Astrocyte (in vitro differentiated cells and primary cell): ENCODE measurements at regions not wholly inside any gene's neighbourhood (a gene's known extent, or its start where the extent isn't known, plus 50 kb on each side); places are given as distances from the start of the nearest gene placed in this dataset.

ENCODE experiments used
- DNase-seq: peaks from one replicate; pipeline ENCODE4 v3.0.0-alpha.2; 2010; ENCODE audit warnings: low read depth
- FAIRE-seq: peaks from 2 replicates; lab custom pipeline; 2011; peaks lifted over from hg19 to GRCh38; lab: Jason Lieb, UNC
- H2AFZ ChIP-seq: 2 replicates; pipeline ENCODE4 v1.6.0; 2012; ENCODE audit warnings: low read depth, low read length, inconsistent platforms
- H3K27ac ChIP-seq: 2 replicates; pipeline ENCODE4 v1.5.1; 2011; ENCODE audit warnings: low read depth, low read length, inconsistent platforms
- H3K27me3 ChIP-seq: 2 replicates; pipeline ENCODE4 v1.6.0; 2011; ENCODE audit warnings: low read length, inconsistent platforms; ENCODE audit not compliant: insufficient read depth
- H3K36me3 ChIP-seq: 2 replicates; pipeline ENCODE4 v1.5.1; 2011; ENCODE audit warnings: low read length, inconsistent platforms; ENCODE audit not compliant: insufficient read depth
- H3K4me1 ChIP-seq: 2 replicates; pipeline ENCODE4 v1.5.1; 2011; ENCODE audit warnings: low read length, inconsistent platforms; ENCODE audit not compliant: insufficient read depth
- H3K4me2 ChIP-seq: 2 replicates; pipeline ENCODE4 v1.6.0; 2012; ENCODE audit warnings: low read length, inconsistent platforms
- H3K4me3 ChIP-seq: 2 replicates; pipeline ENCODE4 v1.5.1; 2011; ENCODE audit warnings: low read depth, mild to moderate bottlenecking, low read length, inconsistent platforms; ENCODE audit not compliant: insufficient read depth
- H3K79me2 ChIP-seq: 2 replicates; pipeline ENCODE4 v1.6.0; 2012; ENCODE audit warnings: mild to moderate bottlenecking, low read length, inconsistent platforms; ENCODE audit not compliant: insufficient read depth
- H3K9ac ChIP-seq: 2 replicates; pipeline ENCODE4 v1.6.0; 2012; ENCODE audit warnings: mild to moderate bottlenecking, low read length, inconsistent platforms
- H3K9me3 ChIP-seq: 2 replicates; pipeline ENCODE4 v1.5.1; 2012; ENCODE audit warnings: low read depth, mild to moderate bottlenecking, low read length, inconsistent platforms; ENCODE audit not compliant: insufficient read depth
- H4K20me1 ChIP-seq: 2 replicates; pipeline ENCODE4 v1.6.0; 2012; ENCODE audit warnings: low read length, inconsistent platforms; ENCODE audit not compliant: insufficient read depth
- H3K27ac Mint-ChIP-seq: one replicate; pipeline ENCODE4 v1.8.0; 2021; ENCODE audit warnings: mild to moderate bottlenecking, mixed read lengths; ENCODE audit not compliant: unreplicated experiment
- H3K27me3 Mint-ChIP-seq: one replicate; pipeline ENCODE4 v1.8.0; 2021; ENCODE audit warnings: low read depth, mixed read lengths; ENCODE audit not compliant: unreplicated experiment
- H3K36me3 Mint-ChIP-seq: one replicate; pipeline ENCODE4 v1.8.0; 2021; ENCODE audit warnings: low read depth, mixed read lengths; ENCODE audit not compliant: unreplicated experiment
- H3K4me1 Mint-ChIP-seq: one replicate; pipeline ENCODE4 v1.8.0; 2021; ENCODE audit warnings: low read depth, mixed read lengths; ENCODE audit not compliant: unreplicated experiment
- H3K4me3 Mint-ChIP-seq: one replicate; pipeline ENCODE4 v1.8.0; 2021; ENCODE audit warnings: mild to moderate bottlenecking, moderate library complexity, mixed read lengths; ENCODE audit not compliant: unreplicated experiment
- H3K9me3 Mint-ChIP-seq: one replicate; pipeline ENCODE4 v1.8.0; 2021; ENCODE audit warnings: mild to moderate bottlenecking, mixed read lengths; ENCODE audit not compliant: unreplicated experiment
- CTCF ChIP-seq: IDR thresholded peaks from 2 replicates; pipeline ENCODE4 v1.5.1; 2011; ENCODE audit warnings: low read depth, mild to moderate bottlenecking, inconsistent platforms, low read length, moderate library complexity; ENCODE audit not compliant: insufficient read depth
- EZH2 ChIP-seq: IDR thresholded peaks from 2 replicates; pipeline ENCODE4 v1.6.1; 2012; ENCODE audit warnings: mild to moderate bottlenecking, low read length, inconsistent platforms; ENCODE audit not compliant: insufficient read depth

GRCh38 chr13:90405301-90405700 is 942.2 kb upstream of the MIR17HG start:
- H3K79me2 ChIP-seq, result no peaks in the 10 kb centered on the region
- no peak for TF ChIP-seq EZH2
- no peak for TF ChIP-seq CTCF
- no peaks in the 10 kb centered on the region for H3K27me3 Mint-ChIP-seq
- no peaks in the 10 kb centered on the region for H4K20me1 ChIP-seq
- no peaks in the 10 kb centered on the region for H3K4me1 ChIP-seq
- no peak for FAIRE-seq
- no peak for DNase-seq
- no peaks in the 10 kb centered on the region for H3K36me3 ChIP-seq
- H3K4me3 Mint-ChIP-seq, result no peak overlapping the region
- H3K4me1 Mint-ChIP-seq, result no peaks in the 10 kb centered on the region
- H3K4me2 ChIP-seq, result no peak overlapping the region
- no peak overlapping the region for H2AFZ ChIP-seq
- no peaks in the 10 kb centered on the region for H3K27me3 ChIP-seq
- H3K9me3 ChIP-seq, result no peaks in the 10 kb centered on the region
- no peak overlapping the region for H3K9ac ChIP-seq
- H3K36me3 Mint-ChIP-seq, result no peaks in the 10 kb centered on the region
- no peak overlapping the region for H3K27ac ChIP-seq
- H3K4me3 ChIP-seq, result no peak overlapping the region
- H3K27ac Mint-ChIP-seq, result no peak overlapping the region
- H3K9me3 Mint-ChIP-seq, result peaks cover 13% of the 10 kb centered on the region

GRCh38 chr13:90412980-90413379 is 934.5 kb upstream of the MIR17HG start:
- no peak overlapping the region for H3K9ac ChIP-seq
- H3K9me3 ChIP-seq, result no peaks in the 10 kb centered on the region

More at GRCh38 chr13:90412980-90413379, 934.5 kb upstream of the MIR17HG start:
- H3K9me3 Mint-ChIP-seq, result no peaks in the 10 kb centered on the region
- no peaks in the 10 kb centered on the region for H3K27me3 ChIP-seq
- no peak for TF ChIP-seq CTCF
- no peak for TF ChIP-seq EZH2
- no peak overlapping the region for H3K4me3 ChIP-seq
- no peak overlapping the region for H3K4me3 Mint-ChIP-seq
- H3K27me3 Mint-ChIP-seq, result no peaks in the 10 kb centered on the region
- H3K4me1 ChIP-seq, result peaks cover 20% of the 10 kb centered on the region
- FAIRE-seq (no peak), DNase-seq (no peak)
- no peak overlapping the region for H3K27ac Mint-ChIP-seq
- no peaks in the 10 kb centered on the region for H4K20me1 ChIP-seq
- no peak overlapping the region for H2AFZ ChIP-seq
- peaks cover 31% of the 10 kb centered on the region for H3K4me1 Mint-ChIP-seq
- no peaks in the 10 kb centered on the region for H3K36me3 Mint-ChIP-seq
- H3K27ac ChIP-seq, result no peak overlapping the region
- no peak overlapping the region for H3K4me2 ChIP-seq
- no peaks in the 10 kb centered on the region for H3K79me2 ChIP-seq
- H3K36me3 ChIP-seq, result no peaks in the 10 kb centered on the region
